Activated naive CD8-positive, alpha-beta T cell treated with anti-CD3 and anti-CD28 coated beads, Interleukin-2, amount 50 U/mL, for 24 hours (primary cell): ENCODE measurements at regions not wholly inside any gene's neighbourhood (a gene's known extent, or its start where the extent isn't known, plus 50 kb on each side); places are given as distances from the start of the nearest gene placed in this dataset.

Source experiments
- ATAC-seq: fragments of 150-1000 bp; cut with Tn5 transposase; one replicate; pipeline ENCODE4 v1.10.0; 2021
- DNase-seq: peaks from one replicate; pipeline ENCODE4 v3.0.0; 2021
- H3K27ac Mint-ChIP-seq: one replicate; pipeline ENCODE4 v1.8.0; 2021; ENCODE audit warnings: mild to moderate bottlenecking, mixed read lengths
- H3K27me3 Mint-ChIP-seq: one replicate; pipeline ENCODE4 v1.8.0; 2021; ENCODE audit warnings: mixed read lengths
- H3K36me3 Mint-ChIP-seq: one replicate; pipeline ENCODE4 v1.8.0; 2021; ENCODE audit warnings: low read depth, mixed read lengths
- H3K4me1 Mint-ChIP-seq: one replicate; pipeline ENCODE4 v1.8.0; 2021; ENCODE audit warnings: mixed read lengths
- H3K4me3 Mint-ChIP-seq: one replicate; pipeline ENCODE4 v1.8.0; 2021; ENCODE audit warnings: mild to moderate bottlenecking, moderate library complexity, mixed read lengths
- H3K9me3 Mint-ChIP-seq: one replicate; pipeline ENCODE4 v1.8.0; 2021; ENCODE audit warnings: mixed read lengths

DNA sequence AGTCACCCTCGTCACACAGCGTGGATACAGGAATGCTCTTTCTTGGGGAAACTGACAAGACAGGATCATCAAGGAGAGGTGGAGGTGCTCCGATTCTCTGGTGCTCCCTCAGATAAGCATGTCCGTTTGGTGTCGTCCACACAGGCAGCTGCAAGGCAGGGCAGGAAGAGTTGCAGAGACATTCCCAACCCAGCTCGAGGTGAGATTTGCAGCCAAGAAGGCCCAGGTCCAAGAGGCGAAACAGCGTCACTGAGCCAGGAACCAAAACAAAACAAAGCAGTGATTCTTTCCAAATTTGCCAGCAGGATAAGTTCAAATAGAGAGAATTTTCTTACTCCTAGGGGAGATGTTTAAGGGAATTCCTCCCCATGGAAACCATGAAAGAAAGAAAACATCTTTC lies 386.5 kb upstream of the PFKP start:
- no peak overlapping the region for H3K27ac Mint-ChIP-seq
- DNase-seq (no peak), ATAC-seq (no peak)
- no peaks in the 10 kb centered on the region for H3K4me1 Mint-ChIP-seq
- no peak overlapping the region for H3K4me3 Mint-ChIP-seq
- peaks cover 3% of the 10 kb centered on the region for H3K27me3 Mint-ChIP-seq
- peaks cover 4% of the 10 kb centered on the region for H3K9me3 Mint-ChIP-seq
- H3K36me3 Mint-ChIP-seq = no peaks in the 10 kb centered on the region

- H3K9me3 Mint-ChIP-seq = peaks cover 4% of the 10 kb centered on the region
- no peak for ATAC-seq
- DNase-seq = no peak
- H3K27me3 Mint-ChIP-seq = peaks cover 3% of the 10 kb centered on the region
- no peaks in the 10 kb centered on the region for H3K36me3 Mint-ChIP-seq
- no peak overlapping the region for H3K4me3 Mint-ChIP-seq
- H3K4me1 Mint-ChIP-seq = no peaks in the 10 kb centered on the region
- no peak overlapping the region for H3K27ac Mint-ChIP-seq
Measured at GRCh38 chr10:2679646-2680045, 387.7 kb upstream of the PFKP start.

- ATAC-seq = no peak
- no peak overlapping the region for H3K4me3 Mint-ChIP-seq
- no peaks in the 10 kb centered on the region for H3K9me3 Mint-ChIP-seq
Measured at GRCh38 chr10:2676455-2676854, 390.9 kb upstream of the PFKP start.

DNA sequence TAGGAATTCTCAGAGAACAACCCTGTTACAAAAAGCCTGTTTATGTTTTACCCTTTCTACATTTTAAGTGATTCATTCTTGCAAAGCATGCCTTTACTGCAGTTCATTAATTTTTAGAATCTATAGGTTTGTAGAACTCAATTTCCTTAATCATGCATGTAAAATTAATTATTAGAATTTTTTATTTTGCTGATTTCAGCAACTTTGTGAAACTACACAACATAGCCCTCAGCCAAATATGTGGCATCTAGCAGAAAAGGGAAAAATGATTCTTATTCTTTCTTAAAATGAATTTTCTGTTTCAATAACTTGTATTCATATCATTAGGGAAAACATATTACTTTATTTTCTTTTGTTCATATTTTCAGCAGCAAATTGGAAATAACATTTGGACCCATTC lies 392.9 kb upstream of the PFKP start:
- Mint-ChIP-seq H3K4me3 (no peak overlapping the region), H3K9me3 (no peaks in the 10 kb centered on the region), H3K4me1 (no peaks in the 10 kb centered on the region), H3K27ac (no peak overlapping the region), H3K27me3 (peaks cover 4% of the 10 kb centered on the region), H3K36me3 (no peaks in the 10 kb centered on the region)
- no peak for ATAC-seq
- no peak for DNase-seq

More at GRCh38 chr10:2676455-2676854, 390.9 kb upstream of the PFKP start:
- no peak overlapping the region for H3K27ac Mint-ChIP-seq
- H3K4me1 Mint-ChIP-seq = no peaks in the 10 kb centered on the region
- H3K36me3 Mint-ChIP-seq = no peaks in the 10 kb centered on the region
- DNase-seq = no peak
- peaks cover 3% of the 10 kb centered on the region for H3K27me3 Mint-ChIP-seq

GRCh38 chr10:2670864-2671263 lies 396.5 kb upstream of the PFKP start:
- H3K9me3 Mint-ChIP-seq = peaks cover 4% of the 10 kb centered on the region
- no peak overlapping the region for H3K27ac Mint-ChIP-seq
- no peaks in the 10 kb centered on the region for H3K4me1 Mint-ChIP-seq
- H3K27me3 Mint-ChIP-seq = peaks cover 1% of the 10 kb centered on the region
- no peak overlapping the region for H3K4me3 Mint-ChIP-seq
- DNase-seq (no peak), ATAC-seq (no peak)
- H3K36me3 Mint-ChIP-seq = no peaks in the 10 kb centered on the region

- no peaks in the 10 kb centered on the region for H3K36me3 Mint-ChIP-seq
- no peaks in the 10 kb centered on the region for H3K4me1 Mint-ChIP-seq
- H3K27ac Mint-ChIP-seq = no peak overlapping the region
- peaks cover 5% of the 10 kb centered on the region for H3K27me3 Mint-ChIP-seq
- no peak overlapping the region for H3K4me3 Mint-ChIP-seq
- H3K9me3 Mint-ChIP-seq = peaks cover 4% of the 10 kb centered on the region
- DNase-seq = no peak
- no peak for ATAC-seq
Measured at GRCh38 chr10:2665772-2666171, 401.6 kb upstream of the PFKP start.

GRCh38 chr10:2660276-2660675 lies 407.1 kb upstream of the PFKP start:
- no peak overlapping the region for H3K27ac Mint-ChIP-seq
- H3K4me3 Mint-ChIP-seq = no peak overlapping the region
- no peaks in the 10 kb centered on the region for H3K36me3 Mint-ChIP-seq
- DNase-seq = no peak
- no peaks in the 10 kb centered on the region for H3K9me3 Mint-ChIP-seq
- peaks cover 6% of the 10 kb centered on the region for H3K27me3 Mint-ChIP-seq
- no peak for ATAC-seq
- H3K4me1 Mint-ChIP-seq = no peaks in the 10 kb centered on the region

DNA sequence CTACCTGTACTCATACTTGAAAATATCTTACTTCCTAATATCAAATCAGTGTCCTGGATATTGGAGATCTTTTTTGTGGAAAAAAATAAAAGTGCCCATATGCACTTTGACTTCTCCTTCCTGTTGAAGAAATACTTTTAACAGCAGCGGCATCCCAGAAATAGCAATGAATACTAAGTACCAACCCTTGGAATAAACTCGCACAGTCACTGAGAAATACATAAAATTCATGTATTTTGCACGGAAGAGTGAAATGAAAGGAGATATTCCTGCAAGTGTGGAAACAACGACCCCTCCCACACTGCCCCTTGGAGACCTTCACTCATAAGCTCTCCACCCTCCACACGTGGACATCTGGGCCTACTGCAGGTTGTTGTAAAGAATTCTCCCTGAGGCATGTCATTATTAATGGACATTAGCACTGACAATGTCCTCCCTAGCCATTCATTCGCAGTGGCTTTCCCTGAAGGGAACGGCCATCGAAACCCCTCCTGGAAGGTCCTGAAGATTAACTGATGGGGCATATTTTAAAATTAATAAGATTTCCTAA lies 407.6 kb upstream of the PFKP start:
- DNase-seq (no peak), ATAC-seq (no peak)
- no peak overlapping the region for H3K27ac Mint-ChIP-seq
- H3K4me1 Mint-ChIP-seq = no peaks in the 10 kb centered on the region
- H3K36me3 Mint-ChIP-seq = no peaks in the 10 kb centered on the region
- H3K4me3 Mint-ChIP-seq = no peak overlapping the region
- H3K9me3 Mint-ChIP-seq = no peaks in the 10 kb centered on the region
- peaks cover 6% of the 10 kb centered on the region for H3K27me3 Mint-ChIP-seq

DNA sequence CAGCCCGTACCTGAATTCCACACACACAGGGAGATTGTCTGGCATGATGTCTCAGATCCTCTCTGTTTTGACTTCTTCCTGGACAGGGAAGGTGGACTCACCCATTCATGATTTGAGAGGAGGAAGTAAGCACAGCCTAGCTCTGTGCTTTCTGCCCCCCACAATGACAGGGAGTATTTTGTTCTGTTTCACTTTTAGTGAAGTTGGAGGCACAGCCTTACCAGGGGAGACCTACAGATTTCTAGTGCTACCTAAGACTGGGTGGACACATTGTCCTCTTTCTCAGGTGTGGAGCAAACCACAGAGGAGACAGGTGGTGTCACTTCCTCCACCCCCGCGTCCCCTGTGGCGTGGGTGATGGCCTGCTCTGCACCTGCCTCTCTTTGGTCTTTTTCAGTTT lies 408.6 kb upstream of the PFKP start:
- Mint-ChIP-seq H3K4me3 (no peak overlapping the region), H3K27ac (no peak overlapping the region), H3K27me3 (peaks cover 5% of the 10 kb centered on the region), H3K36me3 (no peaks in the 10 kb centered on the region), H3K4me1 (no peaks in the 10 kb centered on the region), H3K9me3 (no peaks in the 10 kb centered on the region)
- DNase-seq (no peak), ATAC-seq (no peak)

DNA sequence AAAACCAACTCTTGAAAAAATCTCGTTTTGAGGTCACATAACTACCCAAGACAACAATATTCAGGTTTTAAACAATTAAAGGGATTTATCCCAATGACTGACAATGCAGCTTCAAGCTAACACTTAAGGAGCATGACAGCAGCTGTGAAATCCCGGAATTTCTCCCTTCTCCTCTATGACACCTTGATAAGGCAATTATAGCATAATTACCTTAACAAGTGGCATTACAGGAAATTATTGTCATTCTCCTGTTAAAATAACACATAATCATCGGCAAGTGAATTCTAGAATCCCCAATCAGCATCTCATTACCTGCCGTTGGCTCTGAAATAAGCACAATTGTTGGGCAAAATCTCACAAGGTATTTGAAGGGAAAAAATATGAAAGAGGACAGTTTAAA lies 417.0 kb upstream of the PFKP start:
- DNase-seq (no peak), ATAC-seq (no peak)
- Mint-ChIP-seq H3K36me3 (no peaks in the 10 kb centered on the region), H3K9me3 (no peaks in the 10 kb centered on the region), H3K4me1 (no peaks in the 10 kb centered on the region), H3K4me3 (no peak overlapping the region), H3K27me3 (no peaks in the 10 kb centered on the region), H3K27ac (no peak overlapping the region)

DNA sequence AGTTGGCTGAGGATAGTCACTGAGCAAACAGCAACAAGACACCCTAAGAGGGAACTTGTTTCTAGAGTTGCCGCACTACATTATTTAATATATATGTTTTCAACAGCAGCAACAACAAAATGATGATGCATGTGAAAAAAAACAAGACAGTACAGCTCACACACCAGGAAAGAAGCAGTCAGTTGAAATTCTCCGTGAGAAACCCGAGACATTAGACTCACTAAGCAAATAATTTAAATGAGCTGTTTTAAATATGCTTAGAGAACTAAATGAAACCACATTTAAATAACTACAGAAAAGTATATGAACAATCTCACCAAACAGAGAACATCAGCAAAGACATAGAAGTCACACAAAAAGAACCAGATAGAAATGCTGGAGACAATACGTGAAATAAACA lies 426.3 kb upstream of the PFKP start:
- no peaks in the 10 kb centered on the region for H3K4me1 Mint-ChIP-seq
- ATAC-seq = no peak
- H3K27me3 Mint-ChIP-seq = peaks cover 19% of the 10 kb centered on the region
- DNase-seq = no peak
- H3K36me3 Mint-ChIP-seq = no peaks in the 10 kb centered on the region
- peaks cover 5% of the 10 kb centered on the region for H3K9me3 Mint-ChIP-seq
- no peak overlapping the region for H3K27ac Mint-ChIP-seq
- H3K4me3 Mint-ChIP-seq = no peak overlapping the region

- DNase-seq = no peak
- Mint-ChIP-seq H3K27me3 (peaks cover 10% of the 10 kb centered on the region), H3K9me3 (no peaks in the 10 kb centered on the region), H3K36me3 (no peaks in the 10 kb centered on the region), H3K27ac (no peak overlapping the region), H3K4me3 (no peak overlapping the region), H3K4me1 (no peaks in the 10 kb centered on the region)
- ATAC-seq = no peak
Measured at GRCh38 chr10:2633630-2634029, 433.7 kb upstream of the PFKP start.

GRCh38 chr10:2631557-2632205 lies 435.7 kb upstream of the PFKP start:
- DNase-seq = no peak
- no peaks in the 10 kb centered on the region for H3K4me1 Mint-ChIP-seq
- no peak for ATAC-seq
- H3K4me3 Mint-ChIP-seq = no peak overlapping the region
- no peak overlapping the region for H3K27ac Mint-ChIP-seq
- H3K36me3 Mint-ChIP-seq = no peaks in the 10 kb centered on the region
- H3K27me3 Mint-ChIP-seq = peaks cover 2% of the 10 kb centered on the region
- no peaks in the 10 kb centered on the region for H3K9me3 Mint-ChIP-seq

GRCh38 chr10:2628705-2629104 lies 438.6 kb upstream of the PFKP start:
- ATAC-seq (no peak), DNase-seq (no peak)
- H3K27ac Mint-ChIP-seq = no peak overlapping the region
- no peaks in the 10 kb centered on the region for H3K36me3 Mint-ChIP-seq
- H3K27me3 Mint-ChIP-seq = no peaks in the 10 kb centered on the region
- no peaks in the 10 kb centered on the region for H3K9me3 Mint-ChIP-seq
- no peaks in the 10 kb centered on the region for H3K4me1 Mint-ChIP-seq
- H3K4me3 Mint-ChIP-seq = no peak overlapping the region

DNA sequence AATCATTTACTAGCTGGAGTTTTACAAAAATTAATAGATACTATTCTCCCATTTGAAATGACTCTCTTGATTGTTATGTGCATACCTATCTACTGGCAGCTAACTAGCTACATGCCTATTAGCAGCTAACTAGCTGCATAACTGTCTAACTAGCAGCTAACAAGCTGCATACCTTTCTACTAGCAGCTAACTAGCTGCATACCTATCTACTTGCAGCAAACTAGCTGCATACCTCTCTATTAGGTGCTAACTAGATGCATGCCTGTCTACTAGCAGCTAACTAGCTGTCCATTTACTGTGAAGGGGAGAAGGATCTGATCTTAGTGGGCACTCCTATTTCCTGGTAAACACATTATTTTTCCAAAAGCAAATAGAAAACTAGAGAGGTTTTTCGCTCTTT lies 439.4 kb upstream of the PFKP start:
- H3K27ac Mint-ChIP-seq = no peak overlapping the region
- no peaks in the 10 kb centered on the region for H3K4me1 Mint-ChIP-seq
- H3K36me3 Mint-ChIP-seq = no peaks in the 10 kb centered on the region
- no peaks in the 10 kb centered on the region for H3K9me3 Mint-ChIP-seq
- ATAC-seq (no peak), DNase-seq (no peak)
- H3K27me3 Mint-ChIP-seq = peaks cover 3% of the 10 kb centered on the region
- H3K4me3 Mint-ChIP-seq = no peak overlapping the region

DNA sequence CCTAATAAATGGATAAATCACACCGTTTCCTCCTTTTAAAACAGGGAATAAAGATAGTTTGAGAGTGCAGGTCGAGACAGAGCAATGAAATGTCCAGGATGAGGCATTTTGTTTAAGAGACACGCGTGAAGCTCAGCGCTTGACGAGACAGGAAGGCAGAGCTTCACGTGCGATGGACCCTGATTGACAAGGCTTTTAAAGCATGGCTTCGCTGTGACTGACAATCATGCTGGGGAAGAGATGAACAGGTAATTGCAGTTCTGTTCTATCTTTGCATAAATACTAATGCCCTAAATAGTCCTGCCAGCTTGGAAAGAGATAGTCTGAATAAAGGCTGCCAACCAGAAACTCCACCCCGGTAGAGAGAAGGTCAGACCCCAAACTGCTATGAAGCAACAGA lies 442.3 kb upstream of the PFKP start:
- ATAC-seq (no peak), DNase-seq (no peak)
- peaks cover 7% of the 10 kb centered on the region for H3K27me3 Mint-ChIP-seq
- H3K9me3 Mint-ChIP-seq = no peaks in the 10 kb centered on the region
- H3K4me3 Mint-ChIP-seq = no peak overlapping the region
- H3K36me3 Mint-ChIP-seq = no peaks in the 10 kb centered on the region
- H3K27ac Mint-ChIP-seq = no peak overlapping the region
- no peaks in the 10 kb centered on the region for H3K4me1 Mint-ChIP-seq
